Fibroblast of lung (primary cell): ENCODE measurements at regions not wholly inside any gene's neighbourhood (a gene's known extent, or its start where the extent isn't known, plus 50 kb on each side); places are given as distances from the start of the nearest gene placed in this dataset.

Source experiments
- DNase-seq, 2 donors: peaks; one replicate each; pipeline versions ENCODE4 v3.0.0 to v3.0.0-alpha.2; 2010; ENCODE audit warnings: low read depth in 2 of 2
- H2AFZ ChIP-seq: 2 replicates; pipeline ENCODE4 v1.5.1; 2012; ENCODE audit warnings: low read length, control low read depth, inconsistent platforms
- H3K27ac ChIP-seq: 2 replicates; pipeline ENCODE4 v1.5.1; 2011; ENCODE audit warnings: low read length, control low read depth; ENCODE audit not compliant: insufficient read depth
- H3K27me3 ChIP-seq: 2 replicates; pipeline ENCODE4 v1.5.1; 2011; ENCODE audit warnings: mild to moderate bottlenecking, low read length; ENCODE audit not compliant: control insufficient read depth, insufficient read depth
- H3K36me3 ChIP-seq: 2 replicates; pipeline ENCODE4 v1.5.1; 2011; ENCODE audit warnings: low read length; ENCODE audit not compliant: control insufficient read depth, insufficient read depth
- H3K4me1 ChIP-seq: 2 replicates; pipeline ENCODE4 v1.5.1; 2011; ENCODE audit warnings: low read length; ENCODE audit not compliant: control insufficient read depth, insufficient read depth; ENCODE audit errors: extremely low read depth
- H3K4me2 ChIP-seq: 2 replicates; pipeline ENCODE4 v1.5.1; 2011; ENCODE audit warnings: low read length, control low read depth; ENCODE audit not compliant: insufficient read depth; ENCODE audit errors: extremely low read depth
- H3K4me3 ChIP-seq, 4 experiments: fragments of 200-600 bp in 1 of 4; sonication (generic) in 1 of 4; replicated peaks in 1 of 4; 2 replicates each; pipeline ENCODE4 v1.5.1; 2011 to 2016; ENCODE audit warnings: low read length in 4 of 4, low read depth in 3 of 4, mild to moderate bottlenecking in 3 of 4, control low read depth in 2 of 4, inconsistent platforms in 1 of 4, mixed read lengths in 1 of 4; ENCODE audit not compliant: insufficient read depth in 1 of 4; ENCODE audit errors: control extremely low read depth in 1 of 4
- H3K79me2 ChIP-seq: 2 replicates; pipeline ENCODE4 v1.5.1; 2012; ENCODE audit warnings: mild to moderate bottlenecking, low read length, inconsistent platforms; ENCODE audit not compliant: control insufficient read depth, insufficient read depth
- H3K9ac ChIP-seq: 2 replicates; pipeline ENCODE4 v1.5.1; 2011; ENCODE audit warnings: mild to moderate bottlenecking, low read length, control low read depth; ENCODE audit not compliant: insufficient read depth
- H3K9me3 ChIP-seq: 2 replicates; pipeline ENCODE4 v1.5.1; 2012; ENCODE audit warnings: low read depth, low read length; ENCODE audit not compliant: control insufficient read depth, insufficient read depth
- H4K20me1 ChIP-seq: 2 replicates; pipeline ENCODE4 v1.5.1; 2011; ENCODE audit warnings: low read length; ENCODE audit not compliant: control insufficient read depth, insufficient read depth; ENCODE audit errors: extremely low read depth
- CTCF ChIP-seq, 2 donors: IDR thresholded peaks in 1 of 2; conservative IDR thresholded peaks in 1 of 2; 1 replicate in 1 of 2; 2 replicates in 1 of 2; pipeline ENCODE4 v1.5.1; 2011 to 2012; ENCODE audit warnings: low read length in 2 of 2, control low read depth in 1 of 2, inconsistent platforms in 1 of 2, low read depth in 1 of 2, mild to moderate bottlenecking in 1 of 2
- EZH2 ChIP-seq: IDR thresholded peaks from 2 replicates; pipeline ENCODE4 v1.5.1; 2012; ENCODE audit warnings: low read length, control low read depth, mild to moderate bottlenecking; ENCODE audit errors: missing control alignments

- no peaks in the 10 kb centered on the region for H3K9me3 ChIP-seq
- H3K79me2 ChIP-seq, result no peaks in the 10 kb centered on the region
- H3K27ac ChIP-seq, result no peak overlapping the region
Observed at GRCh38 chr2:100722125-100722524, 97.8 kb upstream of the NPAS2 start.

GRCh38 chr2:100726866-100727265 is 93.1 kb upstream of the NPAS2 start:
- Histone ChIP-seq H3K79me2 (no peaks in the 10 kb centered on the region), H3K9ac (no peak overlapping the region), H3K9me3 (no peaks in the 10 kb centered on the region)

More at GRCh38 chr2:100722125-100722524, 97.8 kb upstream of the NPAS2 start:
- Histone ChIP-seq H3K9ac (no peak overlapping the region), H3K27me3 (peaks cover 30% of the 10 kb centered on the region), H2AFZ (no peak overlapping the region), H3K4me2 (no peak overlapping the region), H3K36me3 (no peaks in the 10 kb centered on the region), H3K4me3 (no peak overlapping the region), H4K20me1 (no peaks in the 10 kb centered on the region), H3K4me1 (no peaks in the 10 kb centered on the region)
- DNase-seq, result no peak
- TF ChIP-seq CTCF (conservative IDR thresholded peaks at IDR 0.05 in 1 of 2, IDR thresholded peaks at IDR 0.05 in 1 of 2; ENCODE audit: low read depth in 1 of 2, low read length in 2 of 2) (no peak), EZH2 (no peak)

GRCh38 chr2:100730290-100730868 is 89.6 kb upstream of the NPAS2 start:
- Histone ChIP-seq H3K4me2 (no peak overlapping the region), H3K4me3 (no peak overlapping the region), H3K9me3 (no peaks in the 10 kb centered on the region), H3K27ac (no peak overlapping the region), H3K4me1 (peaks cover 9% of the 10 kb centered on the region), H3K36me3 (no peaks in the 10 kb centered on the region), H2AFZ (no peak overlapping the region), H3K79me2 (no peaks in the 10 kb centered on the region), H3K27me3 (no peaks in the 10 kb centered on the region), H3K9ac (no peak overlapping the region), H4K20me1 (no peaks in the 10 kb centered on the region)
- TF ChIP-seq EZH2 (no peak), CTCF (conservative IDR thresholded peaks at IDR 0.05 in 1 of 2, IDR thresholded peaks at IDR 0.05 in 1 of 2; ENCODE audit: low read depth in 1 of 2, low read length in 2 of 2) (peak; percentile 89 to 91)
- DNase-seq, result peak; percentile 68 to 85

More at GRCh38 chr2:100726866-100727265, 93.1 kb upstream of the NPAS2 start:
- H3K4me3 ChIP-seq, result no peak overlapping the region
- H3K27me3 ChIP-seq, result peaks cover 13% of the 10 kb centered on the region
- no peak overlapping the region for H2AFZ ChIP-seq
- no peak overlapping the region for H3K4me2 ChIP-seq
- H3K4me1 ChIP-seq, result no peaks in the 10 kb centered on the region
- DNase-seq, result no peak
- no peak overlapping the region for H3K27ac ChIP-seq
- H4K20me1 ChIP-seq, result no peaks in the 10 kb centered on the region
- TF ChIP-seq EZH2 (no peak), CTCF (conservative IDR thresholded peaks at IDR 0.05 in 1 of 2, IDR thresholded peaks at IDR 0.05 in 1 of 2; ENCODE audit: low read depth in 1 of 2, low read length in 2 of 2) (no peak)
- no peaks in the 10 kb centered on the region for H3K36me3 ChIP-seq
